ENCODE measurements at regions not wholly inside any gene's neighbourhood (a gene's known extent, or its start where the extent isn't known, plus 50 kb on each side); places are given as distances from the start of the nearest gene placed in this dataset.

- TF ChIP-seq CTCF (IDR thresholded peaks at IDR 0.05; ENCODE audit: low read length) = no peak
- no peak for TF ChIP-seq EZH2 (IDR thresholded peaks at IDR 0.05; ENCODE audit: borderline replicate concordance, low read length)
These were observed 189.6 kb downstream of the BCOR start for GRCh38 chrX:39907964-39908661.
